HG03097 (cell line): ENCODE measurements at regions not wholly inside any gene's neighbourhood (a gene's known extent, or its start where the extent isn't known, plus 50 kb on each side); places are given as distances from the start of the nearest gene placed in this dataset.
"Not testable (repeated sequence)": the region's sequence is repeated elsewhere in the genome, so short reads cannot be mapped to it uniquely, and the experiment has no call there.

Experiments
- ATAC-seq: cut with Tn5 transposase; IDR thresholded peaks from one replicate; pipeline ENCODE4 v1.9.1; 2021; ENCODE audit not compliant: unreplicated experiment, low FRiP score

GRCh38 chr5:124954784-124955183 lies 208.3 kb upstream of the ZNF608 start:
- ATAC-seq, result no peak

GRCh38 chr5:124956471-124957029 lies 210.1 kb upstream of the ZNF608 start:
- ATAC-seq, result no peak

- no peak for ATAC-seq
Measured at GRCh38 chr5:124957063-124957462, 210.6 kb upstream of the ZNF608 start.

- no peak for ATAC-seq
Measured at GRCh38 chr5:124960266-124960665, 213.8 kb upstream of the ZNF608 start.

- ATAC-seq, result no peak
Measured at GRCh38 chr5:124961521-124961920, 215.1 kb upstream of the ZNF608 start.

- no peak for ATAC-seq
Measured at GRCh38 chr5:124962111-124962510, 215.7 kb upstream of the ZNF608 start.

GRCh38 chr5:124962735-124963134 lies 216.3 kb upstream of the ZNF608 start:
- ATAC-seq, result no peak

GRCh38 chr5:124963236-124963919 lies 216.9 kb upstream of the ZNF608 start:
- ATAC-seq, result no peak

- not testable (repeated sequence) for ATAC-seq
Measured at GRCh38 chr5:124966741-124967140, 220.3 kb upstream of the ZNF608 start.

GRCh38 chr5:124970381-124970780 lies 223.9 kb upstream of the ZNF608 start:
- not testable (repeated sequence) for ATAC-seq

GRCh38 chr5:124972703-124973102 lies 226.3 kb upstream of the ZNF608 start:
- no peak for ATAC-seq

GRCh38 chr5:124973661-124974060 lies 227.2 kb upstream of the ZNF608 start:
- ATAC-seq, result no peak

- ATAC-seq, result no peak
Measured at GRCh38 chr5:124976086-124976485, 229.6 kb upstream of the ZNF608 start.

- ATAC-seq, result no peak
Measured at GRCh38 chr5:124979251-124979650, 232.8 kb upstream of the ZNF608 start.

GRCh38 chr5:124980163-124980941 lies 233.9 kb upstream of the ZNF608 start:
- peak; percentile 85 for ATAC-seq

GRCh38 chr5:124981901-124982300 lies 235.5 kb upstream of the ZNF608 start:
- ATAC-seq, result no peak

GRCh38 chr5:124986170-124986569 lies 239.7 kb upstream of the ZNF608 start:
- ATAC-seq, result no peak

GRCh38 chr5:124986667-124987066 lies 240.2 kb upstream of the ZNF608 start:
- no peak for ATAC-seq

GRCh38 chr5:124987786-124988185 lies 241.3 kb upstream of the ZNF608 start:
- ATAC-seq, result not testable (repeated sequence)

GRCh38 chr5:124990723-124991122 lies 244.3 kb upstream of the ZNF608 start:
- ATAC-seq, result no peak

GRCh38 chr5:124995421-124995820 lies 249.0 kb upstream of the ZNF608 start:
- no peak for ATAC-seq
